Left colon (tissue), 2 donors: ENCODE measurements at regions not wholly inside any gene's neighbourhood (a gene's known extent, or its start where the extent isn't known, plus 50 kb on each side); places are given as distances from the start of the nearest gene placed in this dataset.
"Not testable (repeated sequence)": the region's sequence is repeated elsewhere in the genome, so short reads cannot be mapped to it uniquely, and the experiment has no call there.

Source experiments
- ATAC-seq: fragments of 200-7000 bp; cut with Tn5 transposase; one replicate; pipeline ENCODE4 v1.9.1; 2020; ENCODE audit warnings: mild to moderate bottlenecking, moderate library complexity
- DNase-seq, 2 donors: peaks; one replicate each; pipeline ENCODE4 v3.0.0-alpha.2; 2020
- intact Hi-C, 2 donors: fragments of 100-400 bp; cut with DNase I in 1 of 2; cut with micrococcal nuclease in 1 of 2; formaldehyde crosslinking; loops; one replicate each; pipeline versions ENCODE4 v1.11.2 to v1.14.0; 2022; cut with DNase I, micrococcal nuclease
- donor health status: DM: no; HTN: no; CAD: no.
- donor health status: DM: yes; HTN: yes; CAD: no.

DNA sequence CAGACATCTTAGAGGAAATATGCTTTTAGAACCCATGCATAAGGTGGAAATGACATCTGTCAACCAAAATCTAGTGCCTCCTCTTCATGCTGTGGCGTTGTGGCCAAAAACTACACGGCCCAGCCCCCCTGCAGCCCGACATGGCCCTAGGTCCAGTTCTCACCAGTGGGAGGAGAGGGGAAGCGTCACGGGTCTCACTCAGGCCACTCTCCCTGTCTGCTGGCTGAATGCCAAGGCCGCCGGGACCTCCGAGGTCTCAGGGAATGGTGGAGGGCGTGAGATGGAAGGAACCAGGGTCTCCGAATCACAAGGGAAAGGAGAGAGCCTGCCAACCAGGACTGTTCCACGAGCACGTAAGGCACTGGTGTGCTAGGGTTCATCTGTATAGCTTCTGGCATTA is 361.0 kb downstream of the ANAPC1 start:
- no peak for DNase-seq

DNA sequence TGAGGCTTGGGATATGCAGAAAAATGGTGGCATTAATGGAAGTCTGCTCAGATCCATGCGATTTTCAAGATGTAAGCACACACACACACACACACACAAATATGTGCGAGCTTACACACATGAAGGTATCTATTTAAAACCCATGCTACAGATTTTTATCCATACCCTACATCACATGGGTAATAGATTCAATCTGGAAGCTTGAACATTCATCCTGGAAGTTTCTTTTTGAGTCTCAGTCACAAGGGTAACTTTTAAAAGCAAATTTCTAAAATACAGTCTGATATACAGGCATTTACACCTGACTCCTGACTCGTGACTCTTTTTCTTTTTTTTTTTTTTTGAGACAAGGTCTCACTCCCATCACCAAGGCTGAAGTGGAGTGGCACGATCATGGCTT is 359.0 kb downstream of the ANAPC1 start:
- ATAC-seq, intact Hi-C loops, DNase-seq: not testable (repeated sequence)

More for the DNA sequence above, 361.0 kb downstream of the ANAPC1 start:
- no peak for ATAC-seq
- intact Hi-C loops: no loop called here

DNA sequence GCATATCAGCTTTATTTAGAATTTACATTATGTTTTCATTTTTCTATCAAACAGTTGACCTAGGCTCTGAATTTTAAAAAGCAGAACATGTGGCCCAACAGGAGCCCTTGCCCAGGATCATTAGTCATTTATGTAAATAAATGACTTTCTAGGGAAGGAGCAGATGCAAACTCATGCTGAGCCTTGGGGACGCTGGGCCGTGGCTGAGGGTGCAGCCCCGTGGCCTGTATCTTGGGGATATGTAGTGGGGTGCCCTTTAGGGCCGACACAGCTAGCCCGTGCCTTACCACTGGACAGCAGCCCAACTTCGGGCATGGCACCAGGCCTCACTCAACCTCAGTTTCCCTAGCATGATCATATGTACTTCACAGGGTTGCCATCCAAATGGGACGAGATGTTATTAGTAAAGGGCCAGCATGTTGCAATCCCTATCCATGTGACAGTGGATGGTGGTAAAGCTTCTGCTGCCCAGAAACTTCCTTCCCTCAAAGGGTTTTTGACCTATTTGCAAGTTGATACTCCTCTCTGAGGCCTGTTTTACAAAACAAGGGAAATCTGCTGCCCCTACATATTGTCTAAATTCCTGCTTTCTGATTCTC is 357.9 kb downstream of the ANAPC1 start:
- DNase-seq, ATAC-seq, intact Hi-C loops: not testable (repeated sequence)

DNA sequence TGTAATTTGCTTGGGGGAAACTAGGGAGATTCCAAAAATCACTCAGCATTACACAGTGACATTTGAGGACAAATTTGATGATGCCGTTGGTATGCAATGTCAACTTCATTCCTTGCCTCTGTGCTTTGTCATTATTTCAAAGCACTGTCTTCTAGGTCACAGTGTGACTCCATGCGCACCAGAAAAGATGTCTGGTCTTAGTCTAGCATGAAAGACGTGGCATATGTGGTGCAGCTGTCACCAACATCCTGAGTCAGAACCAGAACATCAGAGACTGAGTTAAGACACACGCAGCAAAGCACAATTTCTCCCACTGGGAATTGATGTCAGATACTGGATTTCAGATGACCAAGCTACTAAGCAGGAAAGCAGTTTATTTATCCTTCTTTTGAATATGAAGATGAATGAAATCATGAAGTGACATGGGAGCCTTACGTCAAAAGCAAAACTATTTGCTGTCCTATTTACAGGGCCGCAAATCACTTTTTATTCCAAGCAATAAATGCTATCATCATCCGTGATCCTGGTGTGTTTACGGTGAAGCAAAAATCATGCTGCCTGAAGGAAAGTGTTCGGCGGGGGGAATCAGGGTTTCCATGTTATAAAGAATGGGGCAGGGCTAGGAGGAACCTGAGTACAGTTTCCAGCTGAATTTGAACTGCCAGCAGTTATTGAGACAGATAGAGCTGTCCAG is 356.1 kb downstream of the ANAPC1 start:
- ATAC-seq, intact Hi-C loops, DNase-seq: not testable (repeated sequence)

DNA sequence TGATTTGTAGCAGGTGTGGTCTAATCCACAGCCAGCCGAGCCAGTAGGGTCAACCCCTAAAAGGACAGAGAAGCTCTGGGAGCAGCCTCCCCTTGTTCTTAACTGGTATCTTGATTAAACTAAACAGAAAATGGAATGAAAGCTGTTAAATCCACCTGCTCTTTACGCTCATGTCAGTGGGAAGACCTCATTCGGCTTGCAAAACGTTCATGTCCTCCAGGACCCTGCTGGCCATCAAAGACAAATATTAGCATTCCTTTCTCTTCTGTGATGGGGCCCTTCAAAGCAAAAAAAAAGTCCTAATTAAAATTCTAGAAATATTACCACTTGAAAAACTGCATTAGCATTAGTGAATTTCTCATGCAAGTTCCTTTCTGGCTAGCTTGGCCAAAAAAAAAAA is 355.0 kb downstream of the ANAPC1 start:
- DNase-seq, intact Hi-C loops, ATAC-seq: not testable (repeated sequence)

DNA sequence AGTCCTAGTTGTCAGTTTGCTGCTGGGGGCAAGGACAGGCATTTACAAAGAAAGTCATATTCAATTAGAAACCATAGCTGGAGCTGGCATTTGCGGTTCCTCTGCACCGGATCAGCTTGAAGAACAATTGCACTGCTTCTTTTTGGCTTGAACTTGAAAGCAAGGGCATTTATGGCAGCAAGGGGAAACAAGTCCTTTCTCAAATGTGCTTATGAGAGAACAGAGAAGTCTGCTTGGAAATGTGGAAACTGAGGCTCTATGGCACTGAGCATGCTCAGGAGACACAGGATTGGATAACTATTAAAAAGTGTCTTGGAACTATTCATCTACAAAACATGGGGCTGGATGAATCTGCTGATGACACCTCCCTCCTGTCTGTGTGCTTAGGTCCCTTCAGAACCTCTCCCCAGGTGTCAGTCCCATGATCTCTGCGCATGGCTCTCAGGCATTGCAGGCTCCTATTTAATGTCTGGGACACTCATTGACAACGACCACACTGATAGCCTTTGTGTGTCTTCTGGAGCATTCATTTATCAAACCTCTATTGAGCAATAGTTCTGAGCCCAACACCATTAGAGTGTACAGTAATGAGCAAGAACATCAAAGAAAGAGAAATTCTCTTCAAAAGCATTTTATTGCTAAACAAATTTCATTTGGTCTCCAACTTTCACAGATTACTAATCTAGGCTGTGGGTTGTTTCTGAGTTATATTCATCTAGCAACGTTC is 353.6 kb downstream of the ANAPC1 start:
- intact Hi-C loops, ATAC-seq, DNase-seq: not testable (repeated sequence)

DNA sequence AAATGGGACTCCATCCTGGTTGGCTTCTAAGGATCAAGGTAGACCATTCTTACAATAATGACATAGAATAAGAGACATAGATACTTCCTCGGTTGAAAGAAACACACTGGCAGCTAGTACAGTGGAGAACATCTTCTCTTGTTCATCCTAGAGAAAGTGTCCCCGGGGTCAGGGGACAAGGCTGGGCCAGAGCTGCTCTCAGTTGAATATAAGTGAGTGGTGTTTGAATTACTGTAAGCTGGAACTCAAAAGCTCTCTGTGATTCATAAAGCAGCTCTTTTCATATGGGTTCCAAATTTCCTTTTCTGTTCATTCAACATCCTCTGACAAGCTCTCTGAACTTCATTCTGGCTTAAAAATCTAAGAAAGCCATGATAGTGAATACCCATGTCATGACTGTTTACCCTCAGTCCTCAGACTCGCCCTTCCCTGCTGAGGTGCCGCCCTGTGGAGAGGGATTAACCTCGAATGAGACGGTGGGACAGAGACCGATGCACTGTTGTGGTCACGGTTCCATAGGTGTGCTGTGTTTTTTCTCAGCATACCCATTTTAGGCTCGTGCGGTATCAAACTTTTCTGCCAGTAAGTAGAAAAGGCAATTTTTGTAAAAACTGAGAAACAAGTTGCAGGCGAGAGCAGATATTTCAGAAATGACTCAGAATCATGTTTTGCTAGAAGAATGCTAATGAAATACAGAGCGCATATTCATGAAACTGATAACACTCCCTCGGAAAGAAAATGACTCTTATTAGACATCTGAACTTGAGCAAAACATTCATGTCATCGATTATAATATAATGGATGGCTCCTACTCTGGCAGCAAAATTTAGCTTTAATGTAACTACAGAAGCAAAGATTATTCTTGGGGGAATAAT is 351.1 kb downstream of the ANAPC1 start:
- ATAC-seq, DNase-seq, intact Hi-C loops: not testable (repeated sequence)

DNA sequence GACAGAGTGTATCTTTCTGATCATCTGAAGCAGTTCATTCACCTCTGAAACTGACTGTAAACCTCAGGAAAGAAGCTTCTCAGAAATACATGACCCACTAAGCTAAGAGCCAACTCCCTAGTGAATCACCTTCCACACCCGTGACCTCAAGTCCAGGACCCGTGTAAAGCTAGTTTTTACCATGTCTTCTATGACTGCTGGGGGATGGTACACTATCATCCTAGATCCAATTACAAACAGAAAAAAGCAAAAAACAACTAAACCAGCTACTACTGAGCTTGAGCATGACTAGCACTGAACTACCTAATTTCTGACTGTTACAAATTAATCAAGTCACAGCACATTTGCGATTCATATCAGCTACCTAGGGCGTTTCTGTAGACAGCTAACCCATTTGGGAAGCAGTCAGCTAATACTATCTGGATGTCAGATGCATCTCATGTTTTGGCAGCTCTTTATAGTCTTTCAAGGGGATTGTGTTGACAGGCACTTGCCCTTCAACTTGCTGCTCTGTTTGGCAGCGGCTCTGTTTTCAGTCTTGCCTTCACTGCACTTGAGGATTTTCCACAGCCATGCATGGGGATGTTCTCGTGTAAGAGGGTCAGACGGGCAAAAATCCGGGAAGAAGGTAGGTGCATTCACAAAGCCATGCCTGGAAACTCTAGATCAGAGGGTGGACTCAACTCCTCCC is 350.3 kb downstream of the ANAPC1 start:
- peak; percentile 75 for ATAC-seq
- DNase-seq, intact Hi-C loops: not testable (repeated sequence)

DNA sequence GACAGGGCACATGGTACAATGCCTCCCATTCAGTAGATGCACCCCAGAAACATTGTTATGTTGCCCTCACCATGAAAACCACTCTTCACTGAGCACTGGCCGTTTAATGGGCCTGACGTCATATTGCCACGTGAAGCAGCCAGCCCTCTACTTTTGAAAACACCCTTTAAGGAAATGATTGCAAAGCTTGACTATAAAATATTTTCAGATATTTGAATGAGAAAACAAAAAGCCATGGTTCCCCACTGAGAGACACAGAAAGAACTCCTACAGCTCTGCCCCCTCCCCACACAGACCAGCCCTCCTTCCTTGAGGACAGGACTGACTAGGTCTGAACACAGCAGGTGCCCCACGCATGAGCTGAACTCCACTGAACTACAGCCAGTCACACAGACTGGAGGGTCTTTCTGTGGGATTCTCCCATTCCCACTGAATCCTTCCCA is 349.1 kb downstream of the ANAPC1 start:
- peak; percentile 36 to 38 for DNase-seq
- peak; percentile 67 for ATAC-seq
- intact Hi-C loops: no loop called here

DNA sequence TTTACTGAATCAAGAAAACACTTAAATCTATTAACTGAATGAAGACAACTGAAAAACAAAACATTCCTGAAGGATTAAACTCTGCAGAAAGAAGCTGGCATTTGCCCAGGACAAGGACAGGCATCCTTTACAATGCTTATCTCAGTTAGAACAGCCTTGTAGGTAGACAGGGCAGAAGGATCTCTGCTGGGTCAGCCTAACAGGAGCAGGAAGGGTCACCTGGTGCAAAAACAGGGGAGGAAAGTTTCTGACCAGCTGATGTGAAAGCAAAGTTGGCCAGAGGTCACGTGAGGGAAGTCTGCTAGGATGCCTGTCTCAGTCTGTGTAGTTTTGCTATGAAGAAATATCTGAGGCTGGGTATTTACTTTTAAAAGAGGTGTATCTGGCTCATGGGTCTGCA is 348.6 kb downstream of the ANAPC1 start:
- ATAC-seq (peak; percentile 20), DNase-seq (no peak)
- intact Hi-C loops: no loop called here

DNA sequence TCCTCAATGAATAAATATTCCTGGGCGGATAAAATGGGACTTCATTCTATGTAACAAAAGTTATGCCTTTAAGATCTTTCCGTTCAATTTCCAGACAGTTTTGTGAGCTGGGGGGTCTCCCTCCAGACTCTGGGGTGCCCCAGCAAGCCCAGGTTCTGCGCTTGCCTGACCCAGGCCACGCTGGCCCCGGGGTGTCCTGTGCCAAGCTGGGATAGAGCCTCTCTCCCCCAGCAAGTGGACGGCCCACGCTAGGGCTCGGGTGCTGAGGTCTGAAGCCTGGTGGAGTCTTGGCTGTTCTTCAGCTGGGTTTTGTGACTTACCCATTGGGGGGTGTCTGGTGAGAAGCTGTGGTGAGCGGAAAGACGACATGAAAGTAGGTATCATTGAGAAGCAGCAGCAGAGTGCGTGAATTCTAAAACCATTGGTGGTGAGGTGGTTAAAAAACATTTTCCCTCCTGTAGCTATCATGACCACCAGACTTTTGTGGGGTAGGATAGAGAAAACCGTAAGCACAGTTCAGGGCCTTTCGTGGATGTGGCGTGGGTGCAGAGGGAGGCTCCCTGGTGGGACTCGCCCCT is 346.8 kb downstream of the ANAPC1 start:
- ATAC-seq: no peak
- DNase-seq: no peak
- intact Hi-C loops: no loop called here

DNA sequence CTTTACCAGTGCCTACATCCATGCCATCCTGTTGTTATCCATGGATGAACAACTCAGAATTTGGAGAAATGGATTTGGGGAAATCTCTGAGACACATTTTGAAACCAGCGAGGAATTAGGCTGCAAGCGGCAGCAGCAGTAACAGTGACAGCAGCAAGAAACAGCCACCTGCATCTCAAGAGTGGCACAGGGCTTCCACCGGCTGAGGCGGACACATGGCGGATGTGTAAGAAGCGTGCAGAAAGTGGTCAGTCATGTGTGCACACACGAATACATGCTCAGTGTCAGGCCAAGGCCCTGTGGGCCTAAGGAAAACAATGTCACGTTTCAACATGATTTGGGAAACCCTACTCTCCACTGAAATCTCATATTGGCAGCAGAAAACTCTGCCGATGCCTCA is 344.0 kb downstream of the ANAPC1 start:
- intact Hi-C loops, ATAC-seq, DNase-seq: not testable (repeated sequence)

DNA sequence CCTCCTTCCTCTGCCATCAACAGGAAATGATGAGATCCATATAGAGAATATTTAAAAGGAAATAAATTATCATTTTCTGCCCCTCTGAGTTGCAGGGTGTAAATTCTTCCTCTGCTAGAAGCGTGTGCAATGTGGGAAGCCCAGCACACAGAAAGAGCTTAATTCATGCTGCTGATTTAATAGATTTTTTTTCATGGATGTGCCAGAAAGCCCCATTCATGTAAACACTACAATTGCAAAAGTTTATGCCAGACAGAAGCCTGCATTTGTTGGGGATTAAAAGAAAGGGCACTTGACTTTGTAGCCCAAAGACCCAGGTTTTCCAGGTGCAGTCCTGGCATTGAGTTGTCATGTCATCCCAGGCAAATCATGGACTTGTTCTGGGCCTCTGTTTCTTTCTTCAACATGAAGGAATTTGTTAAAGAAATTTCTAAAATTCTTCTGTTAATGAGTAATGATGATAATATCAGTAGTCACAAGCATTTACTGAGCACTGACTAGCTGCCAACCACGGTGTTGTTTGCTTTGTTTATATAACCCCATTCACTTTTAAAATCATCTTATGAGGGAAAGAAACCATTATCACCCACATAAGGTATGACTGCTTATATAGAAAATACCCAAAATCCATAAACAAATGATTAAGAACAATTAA is 341.7 kb downstream of the ANAPC1 start:
- ATAC-seq, DNase-seq, intact Hi-C loops: not testable (repeated sequence)

DNA sequence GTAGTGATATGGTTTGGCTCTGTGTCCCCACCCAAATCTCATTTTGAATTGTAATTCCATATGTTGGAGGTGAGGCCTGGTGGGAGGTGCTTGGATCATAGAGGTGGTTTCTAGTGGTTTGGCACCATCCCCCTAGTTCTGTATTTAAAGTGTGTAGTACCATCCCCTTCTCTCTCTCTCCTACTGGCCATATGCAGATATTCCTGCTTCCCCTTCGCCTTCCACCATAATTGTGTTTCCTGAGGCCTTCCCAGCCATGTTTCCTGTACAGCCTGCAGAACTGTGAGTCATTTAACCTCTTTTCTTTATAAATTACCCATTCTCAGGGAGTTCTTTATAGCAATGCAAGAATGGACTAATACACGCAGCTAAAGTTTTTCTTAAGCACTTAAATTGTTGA is 340.0 kb downstream of the ANAPC1 start:
- DNase-seq, ATAC-seq, intact Hi-C loops: not testable (repeated sequence)

DNA sequence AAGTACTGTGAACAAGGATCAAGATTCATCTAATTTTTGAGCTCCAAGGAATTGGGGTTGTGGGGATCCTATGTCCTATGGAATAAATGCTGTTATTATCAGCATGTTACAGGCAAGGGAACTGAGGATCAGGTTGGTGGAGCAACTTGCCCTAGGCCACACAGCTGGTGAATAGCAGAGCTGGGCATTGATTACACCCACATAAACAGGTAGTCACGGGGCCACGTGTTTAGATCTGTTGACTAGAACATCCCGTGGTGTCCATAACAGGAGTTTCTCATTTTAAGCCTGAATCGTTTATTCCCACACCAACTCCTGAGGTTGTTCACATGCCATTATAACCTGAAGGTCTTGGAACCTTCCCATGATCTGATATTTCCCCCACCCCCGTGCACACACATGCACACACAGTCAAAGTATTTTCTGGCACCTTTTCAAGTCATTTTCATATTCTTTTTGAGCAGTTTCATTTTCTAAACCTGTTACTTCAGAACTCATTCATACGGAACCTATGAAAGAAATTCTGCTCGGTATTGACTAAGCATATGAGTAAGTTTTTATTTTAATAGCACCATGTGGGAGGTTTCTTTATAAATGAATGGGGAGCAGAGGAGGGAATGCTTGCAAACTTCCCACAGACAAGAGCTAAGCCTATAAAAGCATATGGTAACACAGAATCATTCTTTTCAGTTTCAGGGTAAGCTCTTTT is 338.1 kb downstream of the ANAPC1 start:
- DNase-seq, ATAC-seq: not testable (repeated sequence)

DNA sequence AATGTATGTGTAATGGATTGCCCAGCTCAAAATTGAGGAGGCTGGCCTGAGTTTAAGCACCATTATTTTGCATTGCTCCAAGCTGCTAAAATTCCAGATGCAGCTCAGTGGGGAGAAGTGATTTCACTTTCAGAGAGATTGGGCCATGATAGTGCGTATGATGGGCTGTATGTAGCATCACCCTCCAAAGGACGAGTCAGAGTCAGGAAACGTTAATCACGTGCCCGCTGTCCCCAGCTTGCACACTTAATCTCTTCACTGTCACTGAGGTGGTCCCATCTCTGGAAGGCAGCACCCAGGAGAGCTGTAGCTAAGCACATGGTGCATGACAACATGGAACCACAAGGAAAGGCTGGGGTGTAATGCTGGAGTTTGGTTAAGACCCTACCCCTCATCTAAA is 337.4 kb downstream of the ANAPC1 start:
- intact Hi-C loops, ATAC-seq, DNase-seq: not testable (repeated sequence)

More for the DNA sequence above, 338.1 kb downstream of the ANAPC1 start:
- intact Hi-C loops: not testable (repeated sequence)

DNA sequence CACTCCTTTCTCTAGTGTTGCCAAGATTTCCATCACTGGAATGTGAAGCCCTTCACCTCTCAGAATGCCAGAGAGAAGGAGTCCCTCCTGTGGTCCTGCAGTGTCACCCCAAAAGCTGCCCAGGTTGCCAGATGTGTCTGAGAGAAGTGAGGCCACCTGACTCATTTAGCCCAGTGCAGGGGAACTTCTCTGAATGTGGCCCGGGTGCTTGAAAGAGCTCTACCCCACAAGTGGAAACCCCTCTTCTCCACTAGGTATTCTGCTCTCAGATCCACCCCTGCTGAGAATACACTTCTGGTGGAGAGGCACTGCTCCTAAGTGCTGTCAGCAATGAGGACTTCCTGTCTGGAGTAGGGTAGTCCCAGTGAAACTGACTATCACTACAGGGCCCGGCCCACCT is 334.8 kb downstream of the ANAPC1 start:
- DNase-seq, ATAC-seq, intact Hi-C loops: not testable (repeated sequence)
